NCI-H2171 treated with DMSO at 0.1 percent for 48 hours (cell line): ENCODE measurements at regions not wholly inside any gene's neighbourhood (a gene's known extent, or its start where the extent isn't known, plus 50 kb on each side); places are given as distances from the start of the nearest gene placed in this dataset.
"Not testable (repeated sequence)": the region's sequence is repeated elsewhere in the genome, so short reads cannot be mapped to it uniquely, and the experiment has no call there.

Experiments
- DNase-seq: peaks from one replicate; lab custom pipeline; 2025; lab: John Stamatoyannopoulos, UW

DNA sequence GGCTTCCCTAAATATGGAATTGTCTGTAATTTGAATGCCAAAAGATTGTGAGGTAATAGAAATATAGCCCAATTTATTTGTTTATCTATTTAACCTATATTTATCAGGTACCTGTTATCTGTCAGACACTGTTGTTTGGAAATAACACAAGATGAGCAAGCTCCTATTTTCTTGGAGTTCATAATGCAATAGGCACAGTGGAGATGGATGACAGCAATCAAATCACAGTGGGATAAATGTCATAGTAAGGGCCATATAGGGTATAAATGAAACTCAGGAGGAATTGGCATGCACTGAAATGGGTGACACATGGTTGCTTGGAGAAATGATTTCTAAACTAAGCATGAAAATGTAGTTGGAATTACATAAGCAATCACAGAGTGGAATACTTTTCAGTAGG, 761.8 kb upstream of the MBL2 start:
- DNase-seq: no peak

DNA sequence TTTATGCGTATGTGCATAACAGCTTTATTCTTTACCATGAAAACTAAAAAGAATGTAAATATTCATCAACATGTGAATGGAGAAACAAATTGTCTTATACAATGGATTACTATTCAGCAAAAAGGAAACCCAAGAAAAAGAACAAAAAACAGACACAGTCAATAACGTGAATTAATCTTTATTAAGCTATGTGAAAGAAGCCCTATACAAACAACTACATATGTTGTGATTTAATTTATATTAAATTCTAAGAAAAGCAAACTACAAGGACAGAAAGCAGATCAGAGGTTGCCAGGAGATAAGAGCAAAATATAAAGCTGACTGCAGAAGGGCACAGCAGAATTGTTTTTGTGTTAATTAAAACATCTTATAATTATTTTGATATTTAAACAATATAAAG, 756.4 kb upstream of the MBL2 start:
- no peak for DNase-seq

DNA sequence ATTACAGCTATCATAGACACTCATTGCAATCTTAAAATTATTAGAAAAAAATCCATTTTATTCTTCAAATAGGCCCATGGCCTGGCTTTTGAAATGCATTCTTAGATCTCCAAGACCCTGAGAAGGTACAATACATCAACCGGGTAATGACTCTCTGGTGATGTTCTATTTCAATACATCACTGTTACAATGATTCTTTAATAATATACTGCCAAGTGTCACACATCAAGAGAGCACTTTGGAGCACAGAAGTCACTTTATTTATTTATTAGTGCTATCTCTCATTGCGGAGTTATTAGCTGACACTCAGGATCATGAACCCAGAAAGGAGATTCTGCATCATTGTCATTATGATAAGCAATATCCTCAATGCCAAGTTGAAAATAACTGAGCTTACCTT, 748.5 kb upstream of the MBL2 start:
- no peak for DNase-seq

- no peak for DNase-seq
Observed at GRCh38 chr10:53508197-53508596, 735.6 kb upstream of the MBL2 start.

DNA sequence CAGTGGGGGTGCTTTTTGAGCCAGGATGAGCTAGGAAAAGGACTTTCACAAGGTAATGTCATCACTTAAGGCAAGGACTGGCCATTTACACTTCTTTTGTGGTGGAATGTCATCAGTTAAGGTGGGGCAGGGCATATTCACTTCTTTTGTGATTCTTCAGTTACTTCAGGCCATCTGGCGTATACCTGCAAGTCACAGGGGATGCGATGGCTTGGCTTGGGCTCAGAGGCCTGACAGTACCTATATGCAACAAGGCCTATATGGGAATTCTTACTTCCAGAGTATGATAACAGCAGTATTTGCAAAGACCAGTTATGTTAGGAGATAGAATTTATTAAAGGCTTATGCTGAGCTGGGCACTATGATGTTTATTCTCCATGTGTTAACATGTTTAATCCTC, 731.9 kb upstream of the MBL2 start:
- DNase-seq: not testable (repeated sequence)

DNA sequence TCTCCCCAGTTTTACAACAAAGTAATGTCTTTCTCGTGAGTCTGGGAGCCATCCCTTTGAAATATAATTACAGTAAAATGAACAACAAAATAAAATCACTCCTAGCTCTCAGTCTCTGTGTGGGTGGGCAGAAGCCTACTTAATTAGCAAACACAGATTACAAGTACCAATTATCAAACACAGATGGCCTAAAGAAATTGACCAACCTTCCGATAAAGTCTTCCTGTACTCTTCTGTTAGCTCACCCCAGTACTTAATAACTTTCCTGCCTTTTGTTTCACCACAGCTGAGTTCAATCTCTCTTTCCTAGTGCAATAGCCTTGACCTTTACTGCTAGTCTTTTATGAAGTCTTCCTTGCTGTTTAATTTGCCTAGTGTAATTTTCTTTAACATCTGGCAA, 719.2 kb upstream of the MBL2 start:
- DNase-seq: no peak

- DNase-seq: no peak
Observed at GRCh38 chr10:53490553-53490952, 718.0 kb upstream of the MBL2 start.

DNA sequence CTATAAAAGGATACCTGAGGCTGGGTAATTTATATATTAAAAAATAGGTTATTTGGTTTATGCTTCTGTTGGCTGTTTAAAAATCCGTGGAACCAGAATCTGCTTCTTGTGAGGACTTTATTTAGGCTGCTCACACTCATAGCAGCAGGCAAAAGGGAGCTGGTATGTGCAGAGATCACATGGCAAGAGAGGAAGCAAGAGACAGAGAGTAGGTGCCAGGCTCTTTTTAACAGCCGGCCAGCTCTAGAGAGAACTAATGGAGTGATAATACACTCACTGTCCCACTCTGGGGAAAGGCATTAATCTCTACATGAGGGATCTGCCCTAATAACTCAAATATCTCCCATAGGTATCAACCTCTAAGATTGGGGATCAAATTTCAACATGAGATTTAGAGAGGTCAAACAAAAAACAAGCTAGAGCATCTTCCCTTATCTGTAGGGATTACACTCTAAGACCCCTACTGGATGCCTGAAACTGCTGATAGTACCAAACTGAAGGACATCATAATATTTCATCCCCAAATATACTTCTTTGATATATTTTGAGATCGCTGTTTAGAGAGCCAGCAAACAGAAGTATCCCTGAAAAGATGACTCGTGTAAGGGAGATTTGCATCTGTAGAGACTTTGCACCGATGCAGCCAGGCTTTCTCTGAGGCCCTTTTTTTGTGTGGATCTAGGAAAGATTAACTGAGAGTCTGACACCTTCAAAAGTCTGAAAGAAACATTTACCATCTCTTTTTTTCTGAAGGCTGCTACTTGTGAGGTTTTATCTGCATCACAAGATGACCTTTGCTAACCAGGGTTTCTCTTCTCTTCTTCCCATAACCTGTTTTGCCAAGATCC, 717.0 kb upstream of the MBL2 start:
- no peak for DNase-seq

DNA sequence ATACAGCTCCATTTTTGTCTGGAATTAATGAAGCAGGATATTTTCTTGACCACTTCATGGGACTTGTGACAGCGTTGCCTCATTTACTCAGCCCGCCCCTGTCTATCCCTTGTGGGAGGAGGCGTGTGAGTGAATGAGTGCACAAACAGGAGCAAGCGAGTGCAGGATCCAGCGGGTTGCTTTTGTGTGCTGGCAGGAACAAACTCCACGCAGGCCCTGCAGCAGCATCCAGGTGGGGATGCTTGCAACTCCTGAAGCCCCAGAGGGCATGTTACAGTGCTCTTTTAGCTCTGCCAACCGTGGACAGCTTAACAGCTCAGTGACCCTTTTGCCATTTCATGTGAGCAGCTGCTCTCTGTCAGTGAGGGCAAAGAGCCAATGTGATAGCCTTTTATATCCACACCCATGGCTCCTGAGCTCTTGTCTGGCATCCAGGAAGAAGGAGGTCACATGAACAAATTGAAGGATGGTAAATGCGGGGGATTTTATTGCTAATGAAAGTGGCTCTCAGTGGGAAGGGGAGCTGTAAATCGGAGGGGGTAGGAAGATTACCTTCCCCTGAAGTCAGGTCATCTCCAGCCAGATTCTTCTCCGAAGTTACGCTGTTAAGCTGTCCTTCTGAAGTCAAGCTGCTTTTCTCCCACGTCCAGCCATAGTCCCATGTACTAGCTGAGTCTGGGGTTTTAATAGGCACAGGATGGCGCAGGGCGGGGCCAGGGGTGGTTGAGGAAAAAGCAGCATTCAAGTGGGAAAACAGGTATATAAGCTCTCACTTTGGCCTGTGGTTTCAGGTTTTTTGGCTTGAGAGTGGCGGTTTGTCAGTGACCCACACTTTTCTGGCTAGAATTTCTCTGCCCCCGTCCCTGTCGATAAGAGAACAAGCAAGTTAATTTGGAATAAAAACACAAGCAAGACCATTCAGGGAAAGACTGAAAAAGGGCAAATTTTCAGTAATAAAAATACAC, 714.7 kb upstream of the MBL2 start:
- DNase-seq: no peak

DNA sequence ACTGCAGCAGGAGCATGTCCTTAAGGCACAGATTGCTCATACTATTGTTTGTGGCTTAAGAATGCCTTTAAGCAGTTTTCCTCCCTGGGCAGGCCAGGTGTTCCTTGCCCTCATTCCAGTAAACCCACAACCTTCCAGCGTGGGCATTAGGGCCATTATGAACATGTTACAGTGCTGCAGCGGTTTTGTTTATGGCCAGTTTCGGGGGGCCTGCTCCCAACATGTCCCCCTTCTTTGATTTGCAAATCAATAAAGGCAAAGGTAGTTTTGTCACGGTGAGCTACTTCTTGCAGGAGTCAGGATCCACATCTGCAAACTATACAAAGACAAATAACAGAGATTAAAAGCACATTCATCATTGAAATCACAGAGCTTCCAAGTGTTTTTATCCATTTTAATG, 712.8 kb upstream of the MBL2 start:
- not testable (repeated sequence) for DNase-seq

DNA sequence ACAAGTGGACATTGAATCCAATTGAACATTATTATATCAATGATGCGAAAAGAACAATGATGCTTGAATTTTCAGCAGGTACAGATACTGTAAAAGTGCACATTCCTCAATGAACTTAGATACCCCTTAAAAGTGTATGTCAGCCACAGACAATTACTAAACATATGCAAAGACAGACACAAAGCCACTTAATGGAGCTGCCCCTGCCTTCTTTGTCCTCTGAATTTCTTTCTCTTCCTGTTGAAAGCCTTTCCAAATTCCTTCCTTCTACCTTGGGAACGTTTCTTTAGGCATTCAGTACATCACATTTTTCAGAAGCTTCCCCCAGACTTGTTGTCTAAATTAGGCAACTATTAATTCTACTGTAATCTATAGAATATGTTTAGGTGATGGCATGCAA, 706.8 kb upstream of the MBL2 start:
- no peak for DNase-seq

DNA sequence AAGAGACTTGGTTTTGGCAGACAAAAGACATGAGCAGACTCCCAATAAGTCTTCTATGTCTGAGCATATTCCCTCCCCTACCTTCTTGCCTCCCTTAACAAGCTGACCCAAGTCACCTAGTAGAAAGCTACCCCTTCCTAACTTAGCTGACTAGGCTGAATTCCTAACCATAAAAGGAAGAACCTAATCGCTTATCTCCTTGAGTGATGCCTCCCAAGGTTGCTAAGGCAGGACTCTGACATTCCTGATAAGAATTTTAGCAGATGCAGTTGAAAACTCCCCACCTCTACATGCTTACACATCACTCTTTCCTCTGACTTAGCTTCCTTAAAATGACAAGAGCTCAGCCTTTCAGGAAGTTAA, 704.7 kb upstream of the MBL2 start:
- no peak for DNase-seq

DNA sequence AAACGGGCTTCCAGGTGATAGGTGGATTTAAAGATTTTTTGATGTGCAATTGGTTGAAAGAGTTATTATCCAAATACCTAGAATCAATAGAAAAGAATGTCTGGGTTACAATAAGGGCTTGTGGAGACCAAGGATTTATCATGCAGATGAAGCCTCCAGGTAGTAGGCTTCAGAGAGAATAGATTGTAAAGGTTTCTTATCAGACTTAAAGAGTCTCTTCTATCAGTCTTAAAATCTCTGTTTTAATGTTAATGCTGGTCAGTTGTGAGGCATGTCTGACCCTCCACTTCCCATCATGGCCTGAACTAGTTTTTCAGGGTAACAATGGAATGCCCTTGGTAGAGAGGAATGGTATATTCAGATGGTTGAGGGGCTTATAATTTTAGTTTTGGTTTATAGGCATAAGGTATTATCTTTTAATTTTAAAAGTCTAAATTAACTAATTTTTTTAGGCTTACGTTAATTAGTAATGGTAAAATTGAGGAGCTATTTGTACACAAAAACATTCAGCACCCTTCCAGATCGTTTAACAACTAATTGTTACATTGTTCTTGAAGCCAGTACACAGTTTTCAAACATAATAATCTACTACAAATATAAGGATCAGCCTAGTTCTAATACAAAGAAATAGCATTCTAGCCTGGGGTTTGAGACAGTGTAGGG, 704.2 kb upstream of the MBL2 start:
- DNase-seq: no peak

- DNase-seq: no peak
Observed at GRCh38 chr10:53469383-53469782, 696.8 kb upstream of the MBL2 start.

GRCh38 chr10:53463539-53463938, 691.0 kb upstream of the MBL2 start:
- DNase-seq: no peak

- DNase-seq: no peak
Observed at GRCh38 chr10:53458007-53458406, 685.4 kb upstream of the MBL2 start.

DNA sequence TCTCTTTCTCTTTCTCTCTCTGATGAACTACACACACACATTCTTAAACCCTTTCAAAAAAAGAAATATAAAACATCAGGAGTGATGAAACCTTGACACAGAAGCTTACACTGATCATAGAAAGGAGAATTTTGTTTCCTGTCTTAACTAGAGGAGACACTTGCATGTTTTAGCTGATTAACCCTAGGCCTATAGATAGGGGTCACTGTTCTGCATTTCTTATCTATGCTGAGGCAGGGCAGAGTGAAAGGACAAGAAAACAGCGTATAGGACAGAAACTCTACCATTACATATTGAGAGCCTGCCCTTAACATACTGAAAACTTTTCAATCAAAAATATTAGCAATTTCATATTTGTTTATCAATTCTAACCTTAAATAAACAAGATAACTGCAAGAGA, 680.6 kb upstream of the MBL2 start:
- no peak for DNase-seq

GRCh38 chr10:53447576-53447975, 675.0 kb upstream of the MBL2 start:
- DNase-seq: no peak

DNA sequence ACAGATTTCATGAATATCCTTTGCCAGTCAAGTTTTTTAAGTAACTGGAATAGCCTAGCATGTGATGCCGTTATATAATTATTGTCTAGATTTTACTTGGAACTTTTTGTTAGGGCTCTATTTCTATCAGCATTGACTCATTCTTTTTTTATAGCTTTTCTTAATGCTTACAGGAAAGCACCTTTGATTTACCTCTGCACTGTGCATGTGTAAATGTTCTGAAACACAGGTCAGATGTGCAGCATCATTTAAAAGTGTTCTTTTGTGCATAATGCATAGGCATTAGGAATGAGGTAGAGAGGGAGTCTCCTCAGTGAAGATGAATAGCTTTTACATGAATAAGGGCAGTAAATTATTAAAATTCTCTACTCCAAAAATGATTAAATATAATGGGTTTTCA, 669.3 kb upstream of the MBL2 start:
- no peak for DNase-seq

GRCh38 chr10:53440601-53441000, 668.0 kb upstream of the MBL2 start:
- DNase-seq: no peak

DNA sequence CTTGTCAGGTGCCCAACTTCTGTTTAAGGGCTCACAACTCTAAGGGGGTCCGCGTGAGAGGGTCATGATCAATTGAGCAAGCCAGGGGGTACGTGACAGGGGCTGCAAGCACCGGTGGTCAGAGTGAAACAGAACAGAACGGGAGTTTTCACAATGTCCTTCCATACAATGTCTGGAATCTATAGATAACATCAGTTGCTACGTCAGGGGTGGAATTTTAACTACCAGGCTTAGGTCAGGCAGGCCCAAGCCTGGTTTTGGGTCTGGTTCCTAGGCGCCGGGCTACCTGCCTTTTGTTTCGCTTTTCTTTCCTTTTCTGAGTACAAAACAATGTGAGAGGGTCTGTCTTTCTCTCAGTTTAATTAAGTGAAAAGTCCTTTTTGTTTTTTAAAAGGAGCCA, 666.5 kb upstream of the MBL2 start:
- DNase-seq: not testable (repeated sequence)

- DNase-seq: no peak
Observed at GRCh38 chr10:53434413-53434812, 661.8 kb upstream of the MBL2 start.

GRCh38 chr10:53432035-53432434, 659.5 kb upstream of the MBL2 start:
- no peak for DNase-seq
